GM19395 (cell line): ENCODE measurements at regions not wholly inside any gene's neighbourhood (a gene's known extent, or its start where the extent isn't known, plus 50 kb on each side); places are given as distances from the start of the nearest gene placed in this dataset.

Experiments used
- ATAC-seq: cut with Tn5 transposase; IDR thresholded peaks from one replicate; pipeline ENCODE4 v1.9.1; 2021; ENCODE audit warnings: mild to moderate bottlenecking, moderate library complexity; ENCODE audit not compliant: unreplicated experiment

- ATAC-seq, result no peak
Measured at GRCh38 chr12:34361721-34362316, 339.5 kb downstream of the ALG10 start.

DNA sequence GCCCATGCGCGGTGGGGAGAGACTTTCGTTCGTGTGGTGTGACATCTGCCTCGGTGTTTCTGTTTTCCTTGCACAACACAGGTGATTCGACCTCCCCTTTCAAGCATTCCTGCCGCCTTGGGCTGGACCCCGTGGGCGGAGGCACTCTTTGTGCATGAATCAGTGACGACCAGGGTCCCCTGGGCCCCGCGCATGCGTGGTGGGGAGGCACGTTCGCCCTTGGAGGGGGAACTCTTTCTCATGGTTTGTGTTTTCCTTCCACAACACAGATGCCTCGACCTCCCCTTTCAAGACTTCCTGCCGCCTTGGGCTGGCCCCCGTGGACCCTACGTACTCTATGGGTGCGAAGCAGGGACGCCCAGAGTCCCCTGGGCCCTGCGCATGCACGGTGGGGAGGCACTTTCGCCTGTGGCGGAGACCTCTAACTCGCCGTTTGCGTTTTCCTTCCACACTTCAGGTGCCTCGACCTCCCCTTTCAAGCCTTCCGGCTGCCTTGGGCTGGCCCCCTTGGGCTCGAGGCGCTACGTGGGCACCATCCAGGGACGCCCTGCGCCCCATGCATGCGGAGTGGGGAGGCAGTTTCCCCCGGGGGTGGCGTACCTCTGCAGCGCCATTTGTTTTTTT is 340.9 kb downstream of the ALG10 start:
- ATAC-seq, result no peak

DNA sequence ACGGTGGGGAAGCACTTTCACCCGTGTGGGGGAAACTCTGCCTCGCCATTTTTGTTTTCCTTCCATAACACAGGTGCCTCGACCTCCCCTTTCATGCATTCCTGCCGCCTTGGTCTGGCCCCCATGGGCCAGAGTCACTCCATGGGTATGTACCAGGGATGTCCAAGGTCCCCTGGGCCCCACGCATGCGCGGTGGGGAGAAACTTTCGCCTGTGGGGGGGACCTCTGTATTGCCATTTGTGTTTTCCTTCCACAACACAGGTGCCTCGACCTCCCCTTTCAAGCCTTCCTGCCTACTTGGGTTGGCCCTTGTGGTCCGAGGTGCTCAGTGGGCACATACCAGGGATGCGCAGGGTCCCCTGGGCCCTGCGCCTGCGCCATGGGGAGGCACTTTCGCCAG is 345.8 kb downstream of the ALG10 start:
- no peak for ATAC-seq

GRCh38 chr12:34371050-34371449 is 348.8 kb downstream of the ALG10 start:
- ATAC-seq, result no peak

DNA sequence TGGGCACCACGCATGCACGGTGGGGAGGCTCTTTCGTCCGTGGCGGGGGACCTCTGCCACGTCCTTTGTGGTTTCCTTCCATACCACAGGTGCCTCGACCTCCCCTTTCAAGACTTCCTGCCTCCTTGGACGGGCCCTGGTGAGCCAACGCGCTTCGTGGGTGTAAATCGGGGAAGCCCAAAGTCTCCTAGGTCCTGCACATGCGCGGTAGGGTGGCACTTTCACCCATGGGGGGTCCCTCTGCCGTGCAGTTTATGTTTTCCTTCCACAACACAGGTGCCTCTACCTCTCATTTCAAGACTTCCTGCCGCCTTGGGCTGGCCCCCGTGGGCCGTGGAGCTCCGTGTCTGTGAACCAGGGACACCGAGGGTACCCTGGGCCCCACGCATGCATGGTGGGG is 349.7 kb downstream of the ALG10 start:
- no peak for ATAC-seq

- no peak for ATAC-seq
Measured at GRCh38 chr12:34373926-34374325, 351.6 kb downstream of the ALG10 start.

- ATAC-seq, result no peak
Measured at GRCh38 chr12:34376133-34376799, 354.0 kb downstream of the ALG10 start.

- ATAC-seq, result no peak
Measured at GRCh38 chr12:34377243-34378035, 355.1 kb downstream of the ALG10 start.

DNA sequence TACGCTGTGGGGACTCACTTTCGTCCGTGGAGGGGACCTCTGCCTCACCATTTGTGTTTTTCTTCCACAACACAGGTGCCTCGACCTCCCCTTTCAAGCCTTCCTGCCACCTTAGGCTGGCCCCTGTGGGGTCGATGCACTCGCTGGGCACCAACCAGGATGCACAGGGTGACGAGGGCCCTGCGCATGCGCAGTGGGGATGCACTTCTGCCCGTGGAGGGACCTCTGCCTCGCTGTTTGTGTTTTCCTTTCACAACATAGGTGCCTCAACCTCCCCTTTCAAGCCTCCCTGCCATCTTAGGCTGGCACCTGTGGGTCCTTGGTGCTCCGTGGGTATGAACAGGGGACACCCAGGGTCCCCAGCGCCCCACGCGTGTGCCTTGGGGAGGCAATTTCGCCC is 356.8 kb downstream of the ALG10 start:
- no peak for ATAC-seq

DNA sequence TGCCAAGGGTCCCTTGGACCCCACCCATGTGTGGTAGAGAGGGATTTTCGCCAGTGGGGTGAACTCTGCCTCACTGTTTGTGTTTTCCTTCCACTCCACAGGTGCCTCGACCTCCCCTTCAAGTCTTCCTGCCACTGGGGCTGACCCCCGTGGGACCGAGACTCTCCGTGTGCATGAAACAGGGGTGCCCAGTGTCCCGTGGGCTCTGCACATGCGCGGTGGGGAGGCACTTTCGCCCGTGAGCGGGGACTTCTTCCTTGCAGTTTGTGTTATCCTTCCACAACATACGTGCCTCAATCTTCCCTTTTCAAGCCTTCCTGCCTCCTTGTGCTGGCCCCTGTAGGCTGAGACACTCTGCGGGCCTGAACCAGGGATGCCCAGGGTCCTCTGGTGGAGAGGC is 362.4 kb downstream of the ALG10 start:
- ATAC-seq, result no peak

- ATAC-seq, result no peak
Measured at GRCh38 chr12:34386016-34386415, 363.7 kb downstream of the ALG10 start.

GRCh38 chr12:34386621-34387255 is 364.4 kb downstream of the ALG10 start:
- ATAC-seq, result no peak

- no peak for ATAC-seq
Measured at GRCh38 chr12:34387711-34388635, 365.7 kb downstream of the ALG10 start.

GRCh38 chr12:34388636-34389377 is 366.5 kb downstream of the ALG10 start:
- ATAC-seq, result no peak

DNA sequence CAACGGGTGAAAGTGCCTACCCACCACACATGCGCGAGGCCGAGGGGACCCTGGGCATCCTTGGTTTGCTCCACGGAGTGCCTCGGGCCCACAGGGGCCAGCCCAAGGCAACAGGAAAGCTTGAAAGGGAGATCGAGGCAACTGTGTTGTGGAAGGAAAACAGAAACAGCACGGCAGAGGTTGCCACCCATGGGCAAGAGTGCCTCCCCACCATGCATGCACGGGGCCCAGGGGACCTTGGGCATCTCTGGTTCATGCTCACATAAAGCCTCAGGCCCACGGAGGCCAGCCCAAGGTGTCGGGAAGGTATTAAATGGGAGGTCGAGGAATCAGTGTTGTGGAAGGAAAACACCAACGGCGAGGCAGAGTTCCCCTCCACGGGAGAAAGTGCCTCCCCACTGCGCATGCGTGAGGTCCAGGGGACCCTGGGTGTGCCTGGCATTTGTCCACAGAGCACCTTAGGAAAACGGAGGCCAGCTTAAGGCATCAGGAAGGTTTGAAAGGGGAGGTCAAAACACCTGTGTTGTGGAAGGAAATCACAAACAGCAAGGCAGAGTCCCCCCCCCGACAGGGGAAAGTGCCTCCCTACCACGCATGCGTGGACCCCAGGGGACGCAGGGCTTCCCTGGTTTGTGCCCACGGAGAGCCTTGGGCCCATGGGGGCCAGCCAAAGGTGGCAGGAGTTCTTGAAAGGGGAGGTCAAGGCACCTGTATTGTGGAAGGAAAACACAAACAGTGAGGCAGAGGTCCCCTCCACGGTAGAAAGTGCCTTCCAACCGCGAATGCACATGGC is 367.3 kb downstream of the ALG10 start:
- no peak for ATAC-seq

DNA sequence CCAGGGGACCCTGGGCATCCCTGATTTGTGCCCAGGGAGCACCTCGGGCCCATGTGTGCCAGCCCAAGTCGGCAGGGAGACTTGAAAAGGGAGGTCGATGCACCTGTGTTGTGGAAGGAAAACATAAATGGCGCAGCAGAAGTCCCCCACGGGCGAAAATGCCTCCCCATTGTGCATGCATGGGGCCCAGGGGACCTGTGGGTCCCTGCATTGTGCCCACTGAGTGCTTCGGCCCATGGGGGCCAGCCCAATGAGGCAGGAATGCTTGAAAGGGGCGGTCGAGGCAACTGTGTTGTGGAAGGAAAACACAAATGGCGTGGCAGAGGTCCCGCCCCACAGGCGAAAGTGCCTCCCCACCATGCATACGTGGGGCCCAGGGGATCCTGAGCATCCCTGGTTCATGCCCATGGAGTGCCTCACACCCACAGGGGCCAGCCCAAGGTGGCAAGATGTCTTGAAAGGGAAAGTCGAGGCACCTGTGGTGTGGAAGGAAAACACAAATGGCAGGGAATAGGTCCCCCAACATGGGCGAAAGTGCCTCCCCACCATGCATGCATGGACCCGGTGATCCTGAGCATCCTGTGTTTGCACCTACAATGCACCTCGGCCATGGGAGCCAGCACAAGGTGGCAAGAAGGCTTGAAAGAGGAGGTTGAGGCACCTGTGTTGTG is 368.0 kb downstream of the ALG10 start:
- no peak for ATAC-seq

- ATAC-seq, result no peak
Measured at GRCh38 chr12:34390846-34391700, 368.8 kb downstream of the ALG10 start.
